IMR-90 (cell line): ENCODE measurements at regions not wholly inside any gene's neighbourhood (a gene's known extent, or its start where the extent isn't known, plus 50 kb on each side); places are given as distances from the start of the nearest gene placed in this dataset.

Source experiments
- BHLHE40 ChIP-seq: fragments of 150-350 bp; IDR thresholded peaks from 2 replicates; pipeline ENCODE4 v1.6.1; 2016; ENCODE audit warnings: mild to moderate bottlenecking, low read depth, low read length
- TF ChIP-seq, protein P1 (sequence below): conservative IDR thresholded peaks from 2 replicates; pipeline ENCODE4 v1.5.1; 2012; ENCODE audit warnings: mild to moderate bottlenecking, low read depth, low read length, improper control_type of control experiment

DNA sequence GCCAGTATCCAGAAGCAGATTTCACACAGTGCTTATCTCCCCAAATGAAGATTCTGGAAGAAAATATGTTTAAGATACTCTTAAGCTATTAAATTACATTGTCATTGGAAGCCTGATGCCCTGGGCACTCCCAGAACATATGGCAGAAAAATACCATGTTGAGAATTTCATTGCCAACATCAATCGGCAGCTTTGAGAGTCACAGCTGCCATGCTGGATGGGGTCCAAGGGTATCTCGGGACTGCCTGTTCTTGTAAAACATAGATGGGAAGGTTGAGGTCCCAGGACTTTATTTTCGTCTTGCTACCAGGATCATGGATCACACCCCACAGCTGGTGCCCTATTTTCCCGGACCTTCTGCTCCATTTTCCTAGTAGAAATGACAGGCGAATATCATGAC is 632.5 kb downstream of the SUCLG1 start:
- TF ChIP-seq, protein P1, sequence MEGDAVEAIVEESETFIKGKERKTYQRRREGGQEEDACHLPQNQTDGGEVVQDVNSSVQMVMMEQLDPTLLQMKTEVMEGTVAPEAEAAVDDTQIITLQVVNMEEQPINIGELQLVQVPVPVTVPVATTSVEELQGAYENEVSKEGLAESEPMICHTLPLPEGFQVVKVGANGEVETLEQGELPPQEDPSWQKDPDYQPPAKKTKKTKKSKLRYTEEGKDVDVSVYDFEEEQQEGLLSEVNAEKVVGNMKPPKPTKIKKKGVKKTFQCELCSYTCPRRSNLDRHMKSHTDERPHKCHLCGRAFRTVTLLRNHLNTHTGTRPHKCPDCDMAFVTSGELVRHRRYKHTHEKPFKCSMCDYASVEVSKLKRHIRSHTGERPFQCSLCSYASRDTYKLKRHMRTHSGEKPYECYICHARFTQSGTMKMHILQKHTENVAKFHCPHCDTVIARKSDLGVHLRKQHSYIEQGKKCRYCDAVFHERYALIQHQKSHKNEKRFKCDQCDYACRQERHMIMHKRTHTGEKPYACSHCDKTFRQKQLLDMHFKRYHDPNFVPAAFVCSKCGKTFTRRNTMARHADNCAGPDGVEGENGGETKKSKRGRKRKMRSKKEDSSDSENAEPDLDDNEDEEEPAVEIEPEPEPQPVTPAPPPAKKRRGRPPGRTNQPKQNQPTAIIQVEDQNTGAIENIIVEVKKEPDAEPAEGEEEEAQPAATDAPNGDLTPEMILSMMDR: no peak
- TF ChIP-seq BHLHE40: no peak
